IPS DF 4.7 (cell line): ENCODE measurements at regions not wholly inside any gene's neighbourhood (a gene's known extent, or its start where the extent isn't known, plus 50 kb on each side); places are given as distances from the start of the nearest gene placed in this dataset.
"Not testable (repeated sequence)": the region's sequence is repeated elsewhere in the genome, so short reads cannot be mapped to it uniquely, and the experiment has no call there.

Source experiments
- DNase-seq: peaks from one replicate; pipeline ENCODE4 v3.0.0-alpha.2; 2013; ENCODE audit warnings: low spot score; ENCODE audit errors: extremely low read depth

- DNase-seq: no peak
Measured at GRCh38 chr19:31875591-31875990, 469.8 kb upstream of the ZNF507 start.

GRCh38 chr19:31880283-31880682, 465.1 kb upstream of the ZNF507 start:
- DNase-seq: no peak

- no peak for DNase-seq
Measured at GRCh38 chr19:31881988-31882387, 463.4 kb upstream of the ZNF507 start.

- no peak for DNase-seq
Measured at GRCh38 chr19:31882709-31883108, 462.7 kb upstream of the ZNF507 start.

- no peak for DNase-seq
Measured at GRCh38 chr19:31883296-31883990, 462.0 kb upstream of the ZNF507 start.

GRCh38 chr19:31885280-31885853, 460.0 kb upstream of the ZNF507 start:
- DNase-seq: no peak

- no peak for DNase-seq
Measured at GRCh38 chr19:31890230-31890629, 455.2 kb upstream of the ZNF507 start.

- no peak for DNase-seq
Measured at GRCh38 chr19:31892060-31892459, 453.4 kb upstream of the ZNF507 start.

- DNase-seq: not testable (repeated sequence)
Measured at GRCh38 chr19:31893491-31893890, 451.9 kb upstream of the ZNF507 start.

GRCh38 chr19:31894451-31894850, 451.0 kb upstream of the ZNF507 start:
- no peak for DNase-seq

- no peak for DNase-seq
Measured at GRCh38 chr19:31897292-31897691, 448.1 kb upstream of the ZNF507 start.

GRCh38 chr19:31900991-31901390, 444.4 kb upstream of the ZNF507 start:
- DNase-seq: no peak

- DNase-seq: no peak
Measured at GRCh38 chr19:31902821-31903220, 442.6 kb upstream of the ZNF507 start.

- no peak for DNase-seq
Measured at GRCh38 chr19:31903979-31904378, 441.4 kb upstream of the ZNF507 start.

GRCh38 chr19:31906111-31906871, 439.1 kb upstream of the ZNF507 start:
- no peak for DNase-seq

GRCh38 chr19:31907661-31908060, 437.7 kb upstream of the ZNF507 start:
- no peak for DNase-seq

GRCh38 chr19:31908080-31908479, 437.3 kb upstream of the ZNF507 start:
- no peak for DNase-seq

- no peak for DNase-seq
Measured at GRCh38 chr19:31908496-31909225, 436.7 kb upstream of the ZNF507 start.

GRCh38 chr19:31910224-31910623, 435.2 kb upstream of the ZNF507 start:
- no peak for DNase-seq

- no peak for DNase-seq
Measured at GRCh38 chr19:31911577-31911976, 433.8 kb upstream of the ZNF507 start.

- DNase-seq: no peak
Measured at GRCh38 chr19:31913103-31913661, 432.2 kb upstream of the ZNF507 start.

- no peak for DNase-seq
Measured at GRCh38 chr19:31930401-31930800, 415.0 kb upstream of the ZNF507 start.
